ENCODE measurements at regions not wholly inside any gene's neighbourhood (a gene's known extent, or its start where the extent isn't known, plus 50 kb on each side); places are given as distances from the start of the nearest gene placed in this dataset.

- Histone ChIP-seq H3K4me1 (no peaks in the 10 kb centered on the region), H3K27ac (no peak overlapping the region), H3K4me3 (no peak overlapping the region), H3K27me3 (no peaks in the 10 kb centered on the region), H3K36me3 (no peaks in the 10 kb centered on the region), H3K9me3 (no peaks in the 10 kb centered on the region)
- TF ChIP-seq, protein P1, sequence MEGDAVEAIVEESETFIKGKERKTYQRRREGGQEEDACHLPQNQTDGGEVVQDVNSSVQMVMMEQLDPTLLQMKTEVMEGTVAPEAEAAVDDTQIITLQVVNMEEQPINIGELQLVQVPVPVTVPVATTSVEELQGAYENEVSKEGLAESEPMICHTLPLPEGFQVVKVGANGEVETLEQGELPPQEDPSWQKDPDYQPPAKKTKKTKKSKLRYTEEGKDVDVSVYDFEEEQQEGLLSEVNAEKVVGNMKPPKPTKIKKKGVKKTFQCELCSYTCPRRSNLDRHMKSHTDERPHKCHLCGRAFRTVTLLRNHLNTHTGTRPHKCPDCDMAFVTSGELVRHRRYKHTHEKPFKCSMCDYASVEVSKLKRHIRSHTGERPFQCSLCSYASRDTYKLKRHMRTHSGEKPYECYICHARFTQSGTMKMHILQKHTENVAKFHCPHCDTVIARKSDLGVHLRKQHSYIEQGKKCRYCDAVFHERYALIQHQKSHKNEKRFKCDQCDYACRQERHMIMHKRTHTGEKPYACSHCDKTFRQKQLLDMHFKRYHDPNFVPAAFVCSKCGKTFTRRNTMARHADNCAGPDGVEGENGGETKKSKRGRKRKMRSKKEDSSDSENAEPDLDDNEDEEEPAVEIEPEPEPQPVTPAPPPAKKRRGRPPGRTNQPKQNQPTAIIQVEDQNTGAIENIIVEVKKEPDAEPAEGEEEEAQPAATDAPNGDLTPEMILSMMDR (IDR thresholded peaks at IDR 0.05): no peak
- no peak for DNase-seq (ENCODE audit: low spot score)
Observed at GRCh38 chr3:107951126-107951525, 139.7 kb downstream of the CD47 start.

DNA sequence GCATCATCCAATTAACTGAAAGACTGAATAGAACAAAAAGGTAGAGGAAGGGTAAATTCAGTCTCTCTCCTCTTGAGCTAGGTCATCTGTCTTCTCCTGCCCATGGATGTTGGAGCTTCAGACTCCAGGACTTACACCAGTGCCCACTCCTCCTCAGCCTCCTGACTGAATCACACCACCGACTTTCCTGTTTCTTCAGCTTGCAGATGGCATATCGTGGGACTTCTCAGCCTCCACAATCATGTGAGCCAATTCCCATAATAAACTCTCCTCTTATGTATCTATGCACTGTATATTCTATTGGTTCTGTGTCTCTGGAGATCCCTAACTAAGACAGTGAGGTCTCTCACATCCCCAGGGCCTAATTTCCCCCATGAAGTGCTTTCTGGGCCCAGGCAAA is 140.4 kb downstream of the CD47 start:
- H3K9me3 ChIP-seq: no peaks in the 10 kb centered on the region
- no peaks in the 10 kb centered on the region for H3K27me3 ChIP-seq
- no peak overlapping the region for H3K4me3 ChIP-seq
- no peaks in the 10 kb centered on the region for H3K4me1 ChIP-seq
- no peak for DNase-seq (ENCODE audit: low spot score)
- TF ChIP-seq, protein P1 (IDR thresholded peaks at IDR 0.05): no peak
- no peaks in the 10 kb centered on the region for H3K36me3 ChIP-seq
- no peak overlapping the region for H3K27ac ChIP-seq

- no peak for DNase-seq (ENCODE audit: low spot score)
- Histone ChIP-seq H3K4me1 (no peaks in the 10 kb centered on the region), H3K27me3 (no peaks in the 10 kb centered on the region), H3K27ac (no peak overlapping the region), H3K9me3 (no peaks in the 10 kb centered on the region), H3K4me3 (no peak overlapping the region), H3K36me3 (no peaks in the 10 kb centered on the region)
- TF ChIP-seq, protein P1 (IDR thresholded peaks at IDR 0.05): no peak
Observed at GRCh38 chr3:107949394-107949970, 141.3 kb downstream of the CD47 start.

DNA sequence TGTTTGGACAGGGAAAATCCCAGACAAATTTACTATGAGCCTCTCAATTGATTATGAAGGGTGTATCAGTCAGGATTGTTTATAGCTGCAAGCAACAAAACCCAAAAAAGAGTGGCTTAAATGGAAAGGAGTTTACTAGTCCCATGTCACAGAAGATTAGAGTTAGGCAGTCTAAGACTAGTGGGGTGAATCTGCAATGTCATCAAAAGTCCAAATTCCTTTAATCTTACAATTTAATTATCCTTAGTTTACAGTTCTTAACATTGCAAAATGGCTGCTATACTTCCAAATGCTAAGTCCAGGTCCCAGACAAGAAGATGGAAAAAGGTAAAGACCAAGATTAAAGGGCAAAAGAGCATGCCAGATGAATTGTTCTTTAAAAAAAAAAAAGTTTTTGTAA is 143.6 kb downstream of the CD47 start:
- H3K27ac ChIP-seq: no peak overlapping the region
- H3K36me3 ChIP-seq: no peaks in the 10 kb centered on the region
- no peak for DNase-seq (ENCODE audit: low spot score)
- no peaks in the 10 kb centered on the region for H3K4me1 ChIP-seq
- TF ChIP-seq, protein P1 (IDR thresholded peaks at IDR 0.05): no peak
- H3K9me3 ChIP-seq: no peaks in the 10 kb centered on the region
- H3K4me3 ChIP-seq: no peak overlapping the region
- H3K27me3 ChIP-seq: no peaks in the 10 kb centered on the region

GRCh38 chr3:107946700-107947099 is 144.1 kb downstream of the CD47 start:
- H3K9me3 ChIP-seq: no peaks in the 10 kb centered on the region
- H3K4me3 ChIP-seq: no peak overlapping the region
- no peaks in the 10 kb centered on the region for H3K36me3 ChIP-seq
- H3K27ac ChIP-seq: no peak overlapping the region
- DNase-seq (ENCODE audit: low spot score): no peak
- H3K27me3 ChIP-seq: no peaks in the 10 kb centered on the region
- H3K4me1 ChIP-seq: no peaks in the 10 kb centered on the region
- TF ChIP-seq, protein P1 (IDR thresholded peaks at IDR 0.05): no peak

DNA sequence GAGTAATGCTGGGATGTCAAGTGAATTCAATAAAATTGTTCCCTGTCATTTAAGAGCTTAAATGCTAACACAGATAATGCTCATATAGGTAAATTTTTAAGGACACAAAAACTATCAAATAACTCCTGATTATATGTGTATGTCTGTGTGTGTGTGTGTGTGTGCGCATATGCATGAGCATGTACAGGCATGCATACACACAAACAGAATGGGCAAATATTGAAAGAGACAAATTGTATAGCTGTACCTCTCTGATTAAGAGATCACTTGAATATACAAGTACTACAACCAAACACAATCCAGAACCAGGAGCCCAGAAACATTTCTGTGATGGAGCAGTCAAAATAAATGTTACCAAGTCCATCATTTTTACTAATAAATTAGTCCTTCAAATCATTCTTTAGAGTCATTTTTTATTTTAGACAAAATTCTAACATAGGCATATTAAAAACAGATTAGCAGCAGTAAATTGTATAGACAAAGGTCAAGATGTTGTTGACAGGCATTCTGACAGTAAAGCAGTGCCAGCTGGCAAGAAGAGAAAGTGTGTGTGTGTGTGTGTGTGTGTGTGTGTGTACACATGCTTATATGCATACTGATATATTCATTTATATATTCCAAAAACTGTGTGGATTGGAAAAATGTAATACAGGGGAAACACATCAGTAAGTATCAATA is 145.3 kb downstream of the CD47 start:
- DNase-seq (ENCODE audit: low spot score): no peak
- Histone ChIP-seq H3K27me3 (no peaks in the 10 kb centered on the region), H3K4me3 (no peak overlapping the region), H3K4me1 (no peaks in the 10 kb centered on the region), H3K27ac (no peak overlapping the region), H3K36me3 (no peaks in the 10 kb centered on the region), H3K9me3 (no peaks in the 10 kb centered on the region)
- TF ChIP-seq, protein P1 (IDR thresholded peaks at IDR 0.05): no peak
